SK-N-SH (cell line): ENCODE measurements at regions not wholly inside any gene's neighbourhood (a gene's known extent, or its start where the extent isn't known, plus 50 kb on each side); places are given as distances from the start of the nearest gene placed in this dataset.

Source experiments
- CTCF ChIA-PET: fragments of 300-600, 350-600 bp; formaldehyde crosslinking; extraction: SDS; loops from one replicate; lab custom pipeline; 2021; lab: Yijun Ruan, JAX
- POLR2A ChIA-PET: fragments of 350-600 bp; sonication (Branson Sonifier 250); formaldehyde crosslinking; extraction: SDS; loops from one replicate; lab custom pipeline; 2020; ENCODE audit warnings: antibody characterized with exemption, inconsistent platforms; lab: Yijun Ruan, JAX
- DNase-seq: peaks from one replicate; pipeline ENCODE4 v3.0.0; 2012
- H2AFZ ChIP-seq: fragments of 200-600 bp; sonication (generic); 2 replicates; pipeline ENCODE4 v1.8.1; 2016; ENCODE audit warnings: antibody characterized with exemption, mild to moderate bottlenecking, low read depth
- H3F3A ChIP-seq: fragments of 200-600 bp; sonication (generic); replicated peaks from 2 replicates; pipeline ENCODE3; 2016; ENCODE audit warnings: antibody characterized with exemption, mild to moderate bottlenecking; ENCODE audit not compliant: insufficient read depth
- H3K27ac ChIP-seq, 2 experiments: fragments of 200-500 bp in 1 of 2; fragments of 200-600 bp in 1 of 2; sonication (Bioruptor generic) in 1 of 2; sonication (generic), shearing (Covaris generic) in 1 of 2; 2 replicates each; pipeline versions ENCODE4 v1.5.1 to v1.6.1; 2014 to 2016; ENCODE audit warnings: low read depth in 2 of 2, inconsistent platforms in 1 of 2, low read length in 1 of 2, mild to moderate bottlenecking in 1 of 2, mixed read lengths in 1 of 2
- H3K27me3 ChIP-seq: fragments of 200-600 bp; sonication (generic), shearing (Covaris generic); 2 replicates; pipeline ENCODE4 v1.6.1; 2016; ENCODE audit warnings: mixed run types; ENCODE audit not compliant: insufficient read depth
- H3K36me3 ChIP-seq, 2 experiments: fragments of 200-500 bp in 1 of 2; fragments of 200-600 bp in 1 of 2; sonication (Bioruptor generic) in 1 of 2; sonication (generic) in 1 of 2; replicated peaks in 1 of 2; 2 replicates each; pipeline versions ENCODE3 to v1.5.1; 2014 to 2016; ENCODE audit warnings: low read length in 1 of 2, mild to moderate bottlenecking in 1 of 2; ENCODE audit not compliant: insufficient read depth in 2 of 2, control insufficient read depth in 1 of 2
- H3K4me1 ChIP-seq, 2 experiments: fragments of 200-500 bp in 1 of 2; fragments of 200-600 bp in 1 of 2; sonication (Bioruptor generic) in 1 of 2; sonication (generic), shearing (Covaris generic) in 1 of 2; 2 replicates each; pipeline versions ENCODE4 v1.5.1 to v1.6.1; 2014 to 2016; ENCODE audit warnings: low read depth in 1 of 2, low read length in 1 of 2, mixed run types in 1 of 2; ENCODE audit not compliant: insufficient read depth in 2 of 2, control insufficient read depth in 1 of 2
- H3K4me2 ChIP-seq: fragments of 200-600 bp; sonication (generic), shearing (Covaris generic); 2 replicates; pipeline ENCODE4 v1.6.1; 2017; ENCODE audit warnings: mixed run types
- H3K4me3 ChIP-seq, 2 experiments: fragments of 200-500 bp in 1 of 2; fragments of 200-600 bp in 1 of 2; sonication (Bioruptor generic) in 1 of 2; sonication (generic), shearing (Covaris generic) in 1 of 2; 2 replicates each; pipeline versions ENCODE4 v1.5.1 to v1.8.1; 2014 to 2016; ENCODE audit warnings: low read depth in 2 of 2, inconsistent platforms in 1 of 2, low read length in 1 of 2, mild to moderate bottlenecking in 1 of 2, mixed read lengths in 1 of 2, moderate library complexity in 1 of 2
- H3K79me2 ChIP-seq: fragments of 200-600 bp; sonication (generic); 2 replicates; pipeline ENCODE4 v1.8.1; 2017; ENCODE audit warnings: mild to moderate bottlenecking; ENCODE audit not compliant: insufficient read depth
- H3K9ac ChIP-seq: fragments of 200-600 bp; sonication (generic); 2 replicates; pipeline ENCODE4 v1.6.1; 2017; ENCODE audit warnings: mixed run types
- H3K9me2 ChIP-seq: fragments of 200-600 bp; sonication (generic); 2 replicates; pipeline ENCODE4 v1.6.1; 2017; ENCODE audit warnings: mixed run types
- H3K9me3 ChIP-seq: fragments of 200-600 bp; sonication (generic); 2 replicates; pipeline ENCODE4 v1.6.1; 2017; ENCODE audit warnings: mixed run types, mild to moderate bottlenecking, moderate library complexity
- H4K20me1 ChIP-seq: fragments of 200-600 bp; sonication (generic); 2 replicates; pipeline ENCODE4 v1.6.1; 2017; ENCODE audit warnings: mild to moderate bottlenecking, mixed run types; ENCODE audit not compliant: insufficient read depth
- CHD2 ChIP-seq: fragments of 150-350 bp; IDR thresholded peaks from 2 replicates; pipeline ENCODE4 v1.6.1; 2018; ENCODE audit warnings: low read length; ENCODE audit not compliant: partially characterized antibody
- CTCF ChIP-seq: fragments of 200-600 bp; sonication (generic); IDR thresholded peaks from 2 replicates; pipeline ENCODE4 v1.6.1; 2017; ENCODE audit warnings: antibody characterized with exemption, mild to moderate bottlenecking, moderate library complexity
- ELF1 ChIP-seq: IDR thresholded peaks from 2 replicates; pipeline ENCODE4 v1.4.0; 2012
- EP300 ChIP-seq, 2 experiments: IDR thresholded peaks; 2 replicates each; pipeline versions ENCODE4 v1.4.0 to v1.6.1; 2012; ENCODE audit warnings: borderline replicate concordance in 1 of 2, low read depth in 1 of 2, low read length in 1 of 2
- EZH2phosphoT487 ChIP-seq: fragments of 200-600 bp; sonication (generic); IDR thresholded peaks from 2 replicates; pipeline ENCODE4 v1.6.1; 2017; ENCODE audit warnings: low read depth, mixed run types, mild to moderate bottlenecking, antibody characterized with exemption, moderate library complexity, borderline replicate concordance
- FOSL2 ChIP-seq: IDR thresholded peaks from 2 replicates; pipeline ENCODE4 v1.4.0; 2012; ENCODE audit warnings: low read depth, mild to moderate bottlenecking, moderate library complexity, borderline replicate concordance
- FOXJ3 ChIP-seq: sonication (generic); formaldehyde crosslinking; IDR thresholded peaks from 2 replicates; pipeline ENCODE4 v1.5.1; 2020; ENCODE audit warnings: mild to moderate bottlenecking, missing genetic modification reagents
- GATA2 ChIP-seq: sonication (generic); formaldehyde crosslinking; IDR thresholded peaks from 2 replicates; pipeline ENCODE4 v1.5.0; 2020; ENCODE audit warnings: mild to moderate bottlenecking, missing genetic modification reagents
- IRF3 ChIP-seq: fragments of 150-350 bp; IDR thresholded peaks from 2 replicates; pipeline ENCODE4 v1.6.1; 2016; ENCODE audit warnings: mild to moderate bottlenecking, low read depth, low read length
- MEF2A ChIP-seq: IDR thresholded peaks from 2 replicates; pipeline ENCODE4 v1.4.0; 2012; ENCODE audit warnings: low read depth, borderline replicate concordance
- MXI1 ChIP-seq: IDR thresholded peaks from 2 replicates; pipeline ENCODE4 v1.6.1; 2012; ENCODE audit warnings: mild to moderate bottlenecking, low read depth, low read length, improper control_type of control experiment
- NRF1 ChIP-seq: IDR thresholded peaks from 2 replicates; pipeline ENCODE4 v1.6.1; 2012; ENCODE audit warnings: low read depth, mild to moderate bottlenecking, low read length
- PBX3 ChIP-seq: IDR thresholded peaks from 2 replicates; pipeline ENCODE4; 2012
- POLR2AphosphoS5 ChIP-seq: IDR thresholded peaks from 2 replicates; pipeline ENCODE4 v1.6.1; 2012; ENCODE audit warnings: low read depth, low read length
- RAD21 ChIP-seq: IDR thresholded peaks from 2 replicates; pipeline ENCODE4 v1.6.1; 2012; ENCODE audit warnings: mild to moderate bottlenecking, low read length
- RCOR1 ChIP-seq: fragments of 150-350 bp; IDR thresholded peaks from 2 replicates; pipeline ENCODE4 v1.6.1; 2017; ENCODE audit warnings: antibody characterized with exemption, low read length
- REST ChIP-seq: IDR thresholded peaks from 2 replicates; pipeline ENCODE4 v1.6.1; 2012; ENCODE audit warnings: mild to moderate bottlenecking, low read depth, low read length, moderate library complexity
- RFX5 ChIP-seq: IDR thresholded peaks from 2 replicates; pipeline ENCODE4 v1.6.1; 2012; ENCODE audit warnings: mild to moderate bottlenecking, improper control_type of control experiment, low read length
- SMC3 ChIP-seq: IDR thresholded peaks from 2 replicates; pipeline ENCODE4 v1.6.1; 2012; ENCODE audit warnings: low read depth, low read length, improper control_type of control experiment
- TCF12 ChIP-seq: IDR thresholded peaks from 2 replicates; pipeline ENCODE4 v1.4.0; 2012
- YY1 ChIP-seq: IDR thresholded peaks from 2 replicates; pipeline ENCODE4 v1.4.0; 2012; ENCODE audit warnings: low read depth, mild to moderate bottlenecking
- ZBTB33 ChIP-seq: IDR thresholded peaks from 2 replicates; pipeline ENCODE4 v1.4.0; 2012; ENCODE audit warnings: low read depth, borderline replicate concordance
- WGBS: methylation state at CpG from one replicate; pipeline ENCODE4 v1.1.6; 2017; ENCODE audit warnings: low lambda C conversion rate; 5-methylcytosine and 5-hydroxymethylcytosine counted together

- POLR2A ChIA-PET = interaction anchor here (1.1 to 1.7 kb wide), 7 partner anchors 22 to 270 kb away, joined by 3 to 12 read pairs (median 5); no protein-coding TSS in a partner anchor
- CTCF ChIA-PET = interaction anchor here (0.6 to 6.1 kb wide), 30 partner anchors 9 to 580 kb away, joined by 3 to 58 read pairs (median 5); no protein-coding TSS in a partner anchor
- Histone ChIP-seq H3K79me2 (no peaks in the 10 kb centered on the region), H3K9ac (no peak overlapping the region), H3K9me3 (no peaks in the 10 kb centered on the region), H2AFZ (no peak overlapping the region), H3F3A (no peaks in the 10 kb centered on the region), H3K9me2 (no peaks in the 10 kb centered on the region), H3K27ac (peak overlapping the region in 1 of 2 experiments; percentile 92; a peak in 2 of 4 replicates), H4K20me1 (no peaks in the 10 kb centered on the region), H3K27me3 (no peaks in the 10 kb centered on the region), H3K4me1 (peaks cover 0 to 75% of the 10 kb centered on the region in 2 experiments; a peak in 2 of 4 replicates), H3K4me2 (no peak overlapping the region), H3K4me3 (no peak overlapping the region), H3K36me3 (no peaks in the 10 kb centered on the region)
- 86% methylated on average over 16 of the region's 43 CpGs for WGBS
- peak; percentile 84 for DNase-seq
- no peak for TF ChIP-seq IRF3
- no peak for TF ChIP-seq TCF12
- no peak for TF ChIP-seq YY1
- TF ChIP-seq FOXJ3 (CRISPR knock-in tag) = 0 out of 2 replicates have a peak, but pooled peaks have one; percentile 56
- no peak for TF ChIP-seq MXI1
- peak; percentile 58 for TF ChIP-seq SMC3
- peak; percentile 58 for TF ChIP-seq RAD21
- no peak for TF ChIP-seq PBX3
- no peak for TF ChIP-seq ELF1
- no peak for TF ChIP-seq ZBTB33
- no peak for TF ChIP-seq POLR2AphosphoS5
- no peak for TF ChIP-seq RCOR1
- no peak for TF ChIP-seq NRF1
- TF ChIP-seq EP300 (IDR thresholded peaks at IDR 0.05; ENCODE audit: borderline replicate concordance in 1 of 2, low read depth in 1 of 2, low read length in 1 of 2) = no peak
- TF ChIP-seq GATA2 (CRISPR knock-in tag) = no peak
- no peak for TF ChIP-seq EZH2phosphoT487
- TF ChIP-seq CTCF = peak; percentile 59
- TF ChIP-seq MEF2A = no peak
- no peak for TF ChIP-seq REST
- no peak for TF ChIP-seq FOSL2
- no peak for TF ChIP-seq CHD2
- TF ChIP-seq RFX5 = no peak
Measured at GRCh38 chr14:100654814-100655740, 67.9 kb upstream of the BEGAIN start.
